ENCODE measurements at regions not wholly inside any gene's neighbourhood (a gene's known extent, or its start where the extent isn't known, plus 50 kb on each side); places are given as distances from the start of the nearest gene placed in this dataset.
A peak's percentile ranks its signal among the peaks of the same experiment; 100 is the strongest.

DNA sequence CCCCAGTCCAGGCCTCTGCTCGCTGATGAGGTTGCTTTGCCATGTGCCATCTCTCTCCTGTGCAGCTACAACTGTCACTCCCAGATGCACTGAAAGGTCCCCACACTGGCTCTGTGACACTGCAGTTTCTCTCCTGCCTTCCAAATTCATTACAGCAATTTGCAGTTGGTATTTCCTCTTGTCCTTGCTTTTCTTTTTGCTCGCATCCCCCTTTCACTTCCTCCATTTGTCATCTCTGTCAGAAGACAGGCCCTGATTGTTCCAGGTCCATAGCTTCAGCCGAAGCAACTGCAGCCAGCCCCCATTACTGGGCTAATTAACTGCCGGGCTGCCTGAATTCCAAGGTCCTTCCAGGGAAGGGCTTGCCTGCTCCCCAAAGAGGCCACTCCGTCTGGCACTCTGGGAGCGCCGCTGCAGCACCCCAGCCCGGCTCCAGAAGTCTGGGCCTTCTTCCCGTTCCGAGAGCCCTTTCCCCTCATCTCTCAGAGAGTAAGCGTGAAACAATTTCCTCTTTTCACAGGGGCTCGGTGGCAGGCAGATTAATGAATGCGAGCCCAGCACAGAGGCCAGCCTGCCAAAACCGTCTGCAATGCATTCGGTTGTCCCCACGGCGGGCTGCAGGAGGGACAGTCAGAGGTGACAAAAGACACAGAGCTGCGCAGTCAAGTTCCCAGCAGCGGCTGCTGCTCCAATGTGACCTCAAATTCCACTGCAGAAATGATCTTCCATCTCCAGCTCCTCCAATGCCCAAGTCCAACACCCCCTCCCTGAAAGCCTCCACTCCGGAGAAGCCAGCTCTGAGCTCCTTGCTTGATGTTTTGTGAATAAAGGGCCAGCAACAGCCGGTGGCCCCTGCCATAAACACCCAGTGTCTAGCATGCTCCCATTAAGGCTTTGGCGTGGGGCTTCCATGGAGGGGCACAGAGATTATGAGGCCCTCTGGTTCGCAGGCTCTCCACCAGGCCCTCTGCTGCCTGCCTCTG lies 279.4 kb upstream of the HABP2 start:
- H3K36me3 ChIP-seq: no peaks in the 10 kb centered on the region
- no peak for DNase-seq (ENCODE audit: low spot score in 2 of 2)
- peak overlapping the region in 1 of 2 donors; percentile 77 for H3K27ac ChIP-seq
- TF ChIP-seq POLR2AphosphoS5 (IDR thresholded peaks at IDR 0.05) (no peak), POLR2A (IDR thresholded peaks at IDR 0.05) (no peak)
- TF ChIP-seq, protein P1, sequence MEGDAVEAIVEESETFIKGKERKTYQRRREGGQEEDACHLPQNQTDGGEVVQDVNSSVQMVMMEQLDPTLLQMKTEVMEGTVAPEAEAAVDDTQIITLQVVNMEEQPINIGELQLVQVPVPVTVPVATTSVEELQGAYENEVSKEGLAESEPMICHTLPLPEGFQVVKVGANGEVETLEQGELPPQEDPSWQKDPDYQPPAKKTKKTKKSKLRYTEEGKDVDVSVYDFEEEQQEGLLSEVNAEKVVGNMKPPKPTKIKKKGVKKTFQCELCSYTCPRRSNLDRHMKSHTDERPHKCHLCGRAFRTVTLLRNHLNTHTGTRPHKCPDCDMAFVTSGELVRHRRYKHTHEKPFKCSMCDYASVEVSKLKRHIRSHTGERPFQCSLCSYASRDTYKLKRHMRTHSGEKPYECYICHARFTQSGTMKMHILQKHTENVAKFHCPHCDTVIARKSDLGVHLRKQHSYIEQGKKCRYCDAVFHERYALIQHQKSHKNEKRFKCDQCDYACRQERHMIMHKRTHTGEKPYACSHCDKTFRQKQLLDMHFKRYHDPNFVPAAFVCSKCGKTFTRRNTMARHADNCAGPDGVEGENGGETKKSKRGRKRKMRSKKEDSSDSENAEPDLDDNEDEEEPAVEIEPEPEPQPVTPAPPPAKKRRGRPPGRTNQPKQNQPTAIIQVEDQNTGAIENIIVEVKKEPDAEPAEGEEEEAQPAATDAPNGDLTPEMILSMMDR (IDR thresholded peaks at IDR 0.05): no peak
- H3K27me3 ChIP-seq: no peaks in the 10 kb centered on the region
- peaks cover 5 to 6% of the 10 kb centered on the region in 2 donors for H3K9me3 ChIP-seq
- intact Hi-C loops (cut with DNase I; ENCODE audit: low total_unique reads): loop anchor here (5.0 kb wide), 1 partner anchor 761 kb away; no protein-coding TSS in a partner anchor
- no peaks in the 10 kb centered on the region for H3K4me1 ChIP-seq
- H3K4me3 ChIP-seq: peak overlapping the region in 1 of 3 donors; percentile 22

DNA sequence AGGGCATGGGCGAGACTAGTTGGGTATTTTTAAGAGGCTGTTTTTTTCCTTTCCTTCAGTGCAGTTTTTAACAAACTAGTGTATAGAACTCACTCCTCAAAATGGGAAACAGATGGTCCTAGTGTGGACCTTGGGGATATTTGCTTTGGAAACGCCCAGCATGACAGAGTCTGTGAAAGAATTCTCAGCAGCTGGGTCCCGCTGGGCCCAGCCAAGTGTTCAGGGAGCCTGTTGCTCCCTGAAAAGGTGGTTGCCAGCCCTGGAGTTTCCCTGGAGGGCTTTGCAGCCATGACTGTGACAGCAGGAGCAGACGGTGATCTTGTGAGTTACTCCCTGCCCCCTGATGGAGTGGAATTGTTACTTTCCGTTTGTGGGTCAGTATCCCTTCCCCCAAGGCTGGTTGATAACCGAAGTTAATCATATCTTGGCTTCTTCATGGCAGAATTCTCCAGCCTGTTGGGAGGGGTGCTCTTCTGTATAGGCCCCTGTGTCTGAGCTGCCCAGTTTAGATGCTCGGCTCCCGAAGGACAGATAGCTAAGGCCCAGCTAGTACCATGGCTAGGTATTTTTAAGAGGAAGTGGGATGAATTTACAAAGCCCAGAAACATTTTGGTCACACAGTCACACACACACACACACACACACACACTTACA lies 278.6 kb upstream of the HABP2 start:
- peak overlapping the region in 1 of 2 donors; percentile 77 for H3K27ac ChIP-seq
- no peaks in the 10 kb centered on the region for H3K4me1 ChIP-seq
- H3K36me3 ChIP-seq: no peaks in the 10 kb centered on the region
- no peak overlapping the region for H3K4me3 ChIP-seq
- DNase-seq (ENCODE audit: low spot score in 2 of 2): no peak
- no peaks in the 10 kb centered on the region for H3K27me3 ChIP-seq
- H3K9me3 ChIP-seq: peaks cover 5 to 6% of the 10 kb centered on the region in 2 donors
- intact Hi-C loops (cut with DNase I; ENCODE audit: low total_unique reads): loop anchor here (5.0 kb wide), 1 partner anchor 762 kb away; no protein-coding TSS in a partner anchor
- TF ChIP-seq, protein P1 (IDR thresholded peaks at IDR 0.05): no peak
- TF ChIP-seq POLR2AphosphoS5 (IDR thresholded peaks at IDR 0.05): no peak
- no peak for TF ChIP-seq POLR2A (IDR thresholded peaks at IDR 0.05)

DNA sequence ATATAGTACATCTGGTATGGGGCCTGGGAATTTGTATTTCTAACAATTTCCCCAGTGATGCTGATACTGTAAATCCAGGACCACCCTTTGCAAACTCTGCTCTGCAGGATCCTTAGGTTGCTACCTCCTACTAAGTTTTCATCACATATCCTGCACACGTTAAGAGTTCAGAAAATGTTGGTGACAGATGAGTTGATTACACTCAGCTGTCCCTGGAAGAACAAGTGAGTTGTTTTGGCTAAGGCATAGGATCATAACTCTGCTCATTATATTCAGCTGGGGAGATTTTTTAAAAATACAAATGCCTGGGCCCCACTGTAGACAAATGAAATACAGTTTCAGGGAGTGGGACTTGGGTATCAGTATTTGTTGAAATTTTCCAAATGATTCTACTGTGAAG lies 274.6 kb upstream of the HABP2 start:
- intact Hi-C loops (cut with DNase I; ENCODE audit: low total_unique reads): no loop called here
- Histone ChIP-seq H3K4me1 (no peaks in the 10 kb centered on the region), H3K4me3 (no peak overlapping the region), H3K27me3 (no peaks in the 10 kb centered on the region), H3K9me3 (peaks cover 5 to 6% of the 10 kb centered on the region in 2 donors), H3K36me3 (no peaks in the 10 kb centered on the region), H3K27ac (no peak overlapping the region)
- no peak for DNase-seq (ENCODE audit: low spot score in 2 of 2)
- TF ChIP-seq, protein P1 (IDR thresholded peaks at IDR 0.05): no peak
- TF ChIP-seq POLR2AphosphoS5 (IDR thresholded peaks at IDR 0.05) (no peak), POLR2A (IDR thresholded peaks at IDR 0.05) (no peak)

DNA sequence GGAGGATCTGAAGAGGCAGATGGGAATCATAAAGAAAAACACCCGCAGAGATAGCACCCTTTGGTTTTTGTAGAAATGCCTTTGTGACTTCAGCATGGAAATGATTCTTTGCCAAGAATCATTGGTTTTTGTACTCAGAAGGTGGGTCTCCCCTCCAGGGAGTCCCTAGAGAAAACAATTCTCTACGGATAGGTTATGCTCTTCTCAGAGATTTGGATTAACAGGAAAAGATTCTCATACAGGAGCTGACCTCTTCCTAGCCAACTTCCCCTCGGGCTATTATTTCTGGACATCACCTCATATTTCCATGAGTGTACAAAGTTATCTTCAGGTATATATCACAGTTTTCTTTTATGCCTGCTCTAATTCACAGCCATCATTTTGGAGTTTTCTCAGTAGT lies 274.2 kb upstream of the HABP2 start:
- H3K4me3 ChIP-seq: no peak overlapping the region
- H3K27me3 ChIP-seq: no peaks in the 10 kb centered on the region
- H3K4me1 ChIP-seq: no peaks in the 10 kb centered on the region
- no peak overlapping the region for H3K27ac ChIP-seq
- TF ChIP-seq POLR2AphosphoS5 (IDR thresholded peaks at IDR 0.05) (no peak), POLR2A (IDR thresholded peaks at IDR 0.05) (no peak)
- TF ChIP-seq, protein P1 (IDR thresholded peaks at IDR 0.05): no peak
- DNase-seq (ENCODE audit: low spot score in 2 of 2): no peak
- intact Hi-C loops (cut with DNase I; ENCODE audit: low total_unique reads): no loop called here
- H3K36me3 ChIP-seq: no peaks in the 10 kb centered on the region
- peaks cover 5 to 6% of the 10 kb centered on the region in 2 donors for H3K9me3 ChIP-seq

DNA sequence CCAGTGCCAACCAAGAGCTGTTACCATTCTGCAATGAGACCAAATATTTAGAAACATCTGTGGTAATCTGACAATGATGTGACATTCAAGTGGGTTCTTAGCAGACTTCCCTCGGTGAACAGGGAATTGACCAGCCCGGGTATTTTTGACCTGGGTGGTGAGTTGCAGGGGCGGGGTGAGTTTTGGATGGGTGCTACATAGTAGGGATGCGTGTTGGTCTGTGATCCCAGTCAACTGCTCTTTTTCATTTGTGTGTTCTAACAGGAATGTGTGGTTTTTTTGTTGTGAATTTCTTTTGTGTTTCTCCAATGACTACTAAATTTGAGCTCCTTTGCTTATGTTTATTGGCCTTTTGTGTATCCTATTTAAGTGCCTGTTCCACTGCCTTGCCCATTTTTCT lies 273.6 kb upstream of the HABP2 start:
- H3K27me3 ChIP-seq: no peaks in the 10 kb centered on the region
- no peak overlapping the region for H3K27ac ChIP-seq
- no peaks in the 10 kb centered on the region for H3K36me3 ChIP-seq
- no peak overlapping the region for H3K4me3 ChIP-seq
- peaks cover 5 to 6% of the 10 kb centered on the region in 2 donors for H3K9me3 ChIP-seq
- no peak for DNase-seq (ENCODE audit: low spot score in 2 of 2)
- intact Hi-C loops (cut with DNase I; ENCODE audit: low total_unique reads): no loop called here
- TF ChIP-seq, protein P1 (IDR thresholded peaks at IDR 0.05): no peak
- TF ChIP-seq POLR2A (IDR thresholded peaks at IDR 0.05) (no peak), POLR2AphosphoS5 (IDR thresholded peaks at IDR 0.05) (no peak)
- no peaks in the 10 kb centered on the region for H3K4me1 ChIP-seq
